HEK293 (cell line): ENCODE measurements at regions not wholly inside any gene's neighbourhood (a gene's known extent, or its start where the extent isn't known, plus 50 kb on each side); places are given as distances from the start of the nearest gene placed in this dataset.
A peak's percentile ranks its signal among the peaks of the same experiment; 100 is the strongest.

Source experiments
- CTCF ChIA-PET: fragments of 350-600 bp; formaldehyde crosslinking; extraction: SDS; loops from one replicate; lab custom pipeline; 2021; ENCODE audit warnings: antibody characterized with exemption; lab: Yijun Ruan, JAX
- POLR2A ChIA-PET: fragments of 300-600 bp; formaldehyde crosslinking; extraction: SDS; loops from one replicate; lab custom pipeline; 2020; ENCODE audit warnings: antibody characterized with exemption, inconsistent platforms; lab: Yijun Ruan, JAX
- H3K27ac ChIP-seq: fragments of 200-500 bp; sonication (Bioruptor generic); 2 replicates; pipeline ENCODE4 v1.5.1; 2014; ENCODE audit warnings: low read depth, low read length, control low read depth, inconsistent platforms; ENCODE audit errors: extremely low read depth
- H3K36me3 ChIP-seq, 2 experiments: fragments of 200-500 bp in 1 of 2; sonication (Bioruptor generic) in 1 of 2; 1 replicate in 1 of 2; 2 replicates in 1 of 2; pipeline ENCODE4 v1.5.1; 2014 to 2017; ENCODE audit warnings: inconsistent platforms in 2 of 2, low read length in 2 of 2; ENCODE audit not compliant: control insufficient read depth in 2 of 2, insufficient read depth in 1 of 2
- H3K4me1 ChIP-seq: fragments of 200-500 bp; sonication (Bioruptor generic); 2 replicates; pipeline ENCODE4 v1.5.1; 2014; ENCODE audit warnings: mild to moderate bottlenecking, low read length, inconsistent platforms; ENCODE audit not compliant: control insufficient read depth, insufficient read depth
- H3K4me3 ChIP-seq: 2 replicates; pipeline ENCODE4 v1.5.1; 2011; ENCODE audit warnings: low read depth, mild to moderate bottlenecking, control low read depth, low read length, moderate library complexity
- H3K9me3 ChIP-seq: fragments of 200-500 bp; sonication (Bioruptor generic); 2 replicates; pipeline ENCODE4 v1.5.1; 2014; ENCODE audit warnings: low read depth, low read length, inconsistent platforms; ENCODE audit not compliant: control insufficient read depth, insufficient read depth
- BCL11A ChIP-seq: fragments of 450-650 bp; formaldehyde crosslinking; IDR thresholded peaks from 2 replicates; pipeline ENCODE4 v1.5.1; 2016; ENCODE audit warnings: low read depth, missing biosample characterization, missing genetic modification characterization
- FEZF1 ChIP-seq: fragments of 450-650 bp; formaldehyde crosslinking; IDR thresholded peaks from 2 replicates; pipeline ENCODE4 v1.5.1; 2016; ENCODE audit warnings: missing biosample characterization, missing genetic modification characterization
- IKZF3 ChIP-seq: fragments of 450-650 bp; IDR thresholded peaks from 2 replicates; pipeline ENCODE4 v1.5.0; 2018; ENCODE audit warnings: missing biosample characterization, mild to moderate bottlenecking, missing genetic modification characterization, moderate library complexity
- KLF8 ChIP-seq: fragments of 450-650 bp; formaldehyde crosslinking; IDR thresholded peaks from 2 replicates; pipeline ENCODE4 v1.5.1; 2016; ENCODE audit warnings: missing biosample characterization, missing genetic modification characterization
- RBAK ChIP-seq: fragments of 450-650 bp; formaldehyde crosslinking; IDR thresholded peaks from 2 replicates; pipeline ENCODE4 v1.5.1; 2016; ENCODE audit warnings: missing biosample characterization, missing genetic modification characterization
- SALL2 ChIP-seq: fragments of 450-650 bp; formaldehyde crosslinking; IDR thresholded peaks from 2 replicates; pipeline ENCODE4 v1.5.0; 2017; ENCODE audit warnings: missing biosample characterization, mild to moderate bottlenecking, missing genetic modification characterization, borderline replicate concordance
- SCRT1 ChIP-seq: fragments of 450-650 bp; formaldehyde crosslinking; IDR thresholded peaks from 2 replicates; pipeline ENCODE4 v1.5.1; 2016; ENCODE audit warnings: missing biosample characterization, missing genetic modification characterization, borderline replicate concordance
- SP2 ChIP-seq: fragments of 450-650 bp; formaldehyde crosslinking; IDR thresholded peaks from 2 replicates; pipeline ENCODE4 v1.5.1; 2016; ENCODE audit warnings: missing biosample characterization, missing genetic modification characterization
- TRIM28 ChIP-seq: IDR thresholded peaks from 2 replicates; pipeline ENCODE4 v1.6.1; 2011; ENCODE audit warnings: low read length, control low read depth, borderline replicate concordance
- YY2 ChIP-seq: fragments of 450-650 bp; formaldehyde crosslinking; IDR thresholded peaks from 2 replicates; pipeline ENCODE4 v1.5.1; 2016; ENCODE audit warnings: missing biosample characterization, missing genetic modification characterization
- ZEB2 ChIP-seq: fragments of 450-650 bp; formaldehyde crosslinking; IDR thresholded peaks from 2 replicates; pipeline ENCODE4 v1.5.1; 2016; ENCODE audit warnings: missing biosample characterization, missing genetic modification characterization
- ZFP3 ChIP-seq: fragments of 450-650 bp; formaldehyde crosslinking; IDR thresholded peaks from 2 replicates; pipeline ENCODE4 v1.5.1; 2016; ENCODE audit warnings: low read depth, missing biosample characterization, missing genetic modification characterization
- ZFP37 ChIP-seq: fragments of 450-650 bp; formaldehyde crosslinking; IDR thresholded peaks from 2 replicates; pipeline ENCODE4 v1.5.1; 2016; ENCODE audit warnings: missing biosample characterization, missing genetic modification characterization
- ZNF132 ChIP-seq: fragments of 450-650 bp; formaldehyde crosslinking; IDR thresholded peaks from 2 replicates; pipeline ENCODE4 v1.5.1; 2017; ENCODE audit warnings: missing biosample characterization, missing genetic modification characterization, borderline replicate concordance
- ZNF138 ChIP-seq: fragments of 450-650 bp; formaldehyde crosslinking; IDR thresholded peaks from 2 replicates; pipeline ENCODE4 v1.5.1; 2016; ENCODE audit warnings: missing biosample characterization, missing genetic modification characterization, borderline replicate concordance
- ZNF155 ChIP-seq: fragments of 450-650 bp; formaldehyde crosslinking; IDR thresholded peaks from 2 replicates; pipeline ENCODE4 v1.5.1; 2016; ENCODE audit warnings: missing biosample characterization, missing genetic modification characterization
- ZNF184 ChIP-seq: fragments of 450-650 bp; IDR thresholded peaks from 2 replicates; pipeline ENCODE4 v1.5.1; 2018; ENCODE audit warnings: missing biosample characterization, mild to moderate bottlenecking, missing genetic modification characterization
- ZNF19 ChIP-seq: fragments of 450-650 bp; formaldehyde crosslinking; IDR thresholded peaks from 2 replicates; pipeline ENCODE4; 2016; ENCODE audit warnings: missing biosample characterization, missing genetic modification characterization, low read depth
- ZNF24 ChIP-seq: fragments of 450-650 bp; formaldehyde crosslinking; IDR thresholded peaks from 2 replicates; pipeline ENCODE4 v1.5.1; 2016; ENCODE audit warnings: missing biosample characterization, missing genetic modification characterization
- ZNF324 ChIP-seq: fragments of 450-650 bp; formaldehyde crosslinking; IDR thresholded peaks from 2 replicates; pipeline ENCODE4 v1.5.1; 2016; ENCODE audit warnings: missing biosample characterization, missing genetic modification characterization
- ZNF354C ChIP-seq: fragments of 450-650 bp; formaldehyde crosslinking; IDR thresholded peaks from 2 replicates; pipeline ENCODE4 v1.5.1; 2016; ENCODE audit warnings: missing biosample characterization, missing genetic modification characterization, low read depth, borderline replicate concordance
- ZNF366 ChIP-seq: fragments of 450-650 bp; formaldehyde crosslinking; conservative IDR thresholded peaks from 2 replicates; pipeline ENCODE4 v1.5.1; 2016; ENCODE audit warnings: missing biosample characterization, missing genetic modification characterization
- ZNF621 ChIP-seq: fragments of 450-650 bp; formaldehyde crosslinking; IDR thresholded peaks from 2 replicates; pipeline ENCODE4 v1.5.1; 2017; ENCODE audit warnings: missing biosample characterization, missing genetic modification characterization
- ZNF626 ChIP-seq: fragments of 450-650 bp; sonication (Bioruptor Pico); formaldehyde crosslinking; IDR thresholded peaks from 2 replicates; pipeline ENCODE4 v1.5.1; 2018; ENCODE audit warnings: missing biosample characterization, missing genetic modification characterization, inconsistent platforms
- ZNF629 ChIP-seq: fragments of 450-650 bp; formaldehyde crosslinking; IDR thresholded peaks from 2 replicates; pipeline ENCODE4 v1.5.1; 2017; ENCODE audit warnings: missing biosample characterization, missing genetic modification characterization
- ZNF658 ChIP-seq: fragments of 450-650 bp; formaldehyde crosslinking; IDR thresholded peaks from 2 replicates; pipeline ENCODE4; 2016; ENCODE audit warnings: missing biosample characterization, missing genetic modification characterization
- ZNF747 ChIP-seq: fragments of 450-650 bp; formaldehyde crosslinking; IDR thresholded peaks from 2 replicates; pipeline ENCODE4 v1.5.1; 2016; ENCODE audit warnings: missing biosample characterization, missing genetic modification characterization
- ZXDB ChIP-seq: fragments of 450-650 bp; formaldehyde crosslinking; IDR thresholded peaks from 2 replicates; pipeline ENCODE4 v1.5.1; 2016; ENCODE audit warnings: missing biosample characterization, missing genetic modification characterization
- TF ChIP-seq, protein P1 (sequence below): IDR thresholded peaks from 2 replicates; pipeline ENCODE4 v1.6.1; 2011; ENCODE audit warnings: mild to moderate bottlenecking, low read depth, low read length, borderline replicate concordance
- TF ChIP-seq, protein P2 (sequence below): fragments of 450-650 bp; formaldehyde crosslinking; IDR thresholded peaks from 2 replicates; pipeline ENCODE4 v1.5.1; 2016; ENCODE audit warnings: missing biosample characterization, missing genetic modification characterization, low read depth
- TF ChIP-seq, protein P3 (sequence below): fragments of 450-650 bp; formaldehyde crosslinking; IDR thresholded peaks from 2 replicates; pipeline ENCODE4 v1.5.1; 2016; ENCODE audit warnings: missing biosample characterization, missing genetic modification characterization
- TF ChIP-seq, protein P4 (sequence below): fragments of 450-650 bp; formaldehyde crosslinking; IDR thresholded peaks from 2 replicates; pipeline ENCODE4; 2016; ENCODE audit warnings: missing biosample characterization, missing genetic modification characterization
- TF ChIP-seq, protein P5 (sequence below): fragments of 450-650 bp; formaldehyde crosslinking; IDR thresholded peaks from 2 replicates; pipeline ENCODE4 v1.5.1; 2016; ENCODE audit warnings: missing biosample characterization, missing genetic modification characterization

DNA sequence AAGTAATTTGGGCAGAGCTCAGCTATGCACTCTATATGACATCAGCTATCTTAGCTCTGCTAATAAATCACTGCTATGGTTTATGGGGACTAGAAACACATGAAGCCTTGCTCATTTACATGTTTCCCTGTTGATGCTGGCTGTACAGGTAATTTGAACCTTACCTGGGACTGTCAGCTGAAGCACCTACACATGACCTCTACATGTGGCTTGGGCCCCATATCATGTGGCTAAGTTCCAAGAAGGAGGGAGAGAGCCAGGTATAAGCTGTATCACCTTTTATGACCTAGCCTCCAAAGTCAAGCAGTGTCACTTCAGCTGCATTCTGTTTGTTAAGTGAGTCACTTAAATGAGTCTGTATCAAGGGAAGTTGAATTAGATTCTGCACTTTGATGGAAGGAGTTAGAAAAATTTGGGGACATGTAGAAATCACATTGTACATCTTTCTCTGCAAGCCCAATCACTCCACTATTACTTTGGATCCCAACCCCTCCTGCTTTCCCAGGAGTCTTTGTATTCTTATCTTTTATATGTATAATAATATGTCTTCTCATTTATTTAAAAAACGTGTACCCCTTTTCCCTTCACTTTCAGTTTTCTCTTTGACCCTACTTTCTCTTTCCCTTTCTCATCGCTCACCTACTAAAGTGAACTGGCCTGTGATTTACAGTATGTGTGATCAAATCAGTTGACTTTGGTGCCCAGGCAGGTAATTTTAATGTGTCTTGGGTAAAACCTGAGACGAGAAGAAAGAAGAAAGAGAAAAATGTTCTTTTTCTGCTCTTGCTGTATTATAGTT is 53.4 kb upstream of the PRKACB start:
- no peaks in the 10 kb centered on the region for H3K36me3 ChIP-seq
- peaks cover 13% of the 10 kb centered on the region; the same call in 1 of the 2 replicates for H3K4me1 ChIP-seq
- CTCF ChIA-PET = interaction anchor here (0.6 to 1.1 kb wide), 4 partner anchors 15 to 182 kb away, joined by 3 to 6 read pairs (median 4); no protein-coding TSS in a partner anchor
- POLR2A ChIA-PET = interaction anchor here (0.9 to 1.8 kb wide), 3 partner anchors 12 to 29 kb away, joined by 3 to 6 read pairs (median 4); no protein-coding TSS in a partner anchor
- no peak overlapping the region for H3K27ac ChIP-seq
- no peak overlapping the region for H3K4me3 ChIP-seq
- no peaks in the 10 kb centered on the region for H3K9me3 ChIP-seq
- no peak for TF ChIP-seq ZNF155 (tag by site-specific recombination)
- TF ChIP-seq ZNF366 (tag by site-specific recombination) = 0 out of 2 replicates have a peak, but pooled peaks have one; percentile 24
- no peak for TF ChIP-seq ZNF747
- no peak for TF ChIP-seq ZNF132 (tag by site-specific recombination)
- TF ChIP-seq ZNF19 (tag by site-specific recombination) = no peak
- TF ChIP-seq SCRT1 (tag by site-specific recombination) = no peak
- TF ChIP-seq ZFP37 (tag by site-specific recombination) = peak; percentile 67; the same call in 1 of the 2 replicates
- TF ChIP-seq ZNF184 (tag by site-specific recombination) = no peak
- peak; percentile 40; the same call in 1 of the 2 replicates for TF ChIP-seq KLF8 (tag by site-specific recombination)
- TF ChIP-seq, protein P1, sequence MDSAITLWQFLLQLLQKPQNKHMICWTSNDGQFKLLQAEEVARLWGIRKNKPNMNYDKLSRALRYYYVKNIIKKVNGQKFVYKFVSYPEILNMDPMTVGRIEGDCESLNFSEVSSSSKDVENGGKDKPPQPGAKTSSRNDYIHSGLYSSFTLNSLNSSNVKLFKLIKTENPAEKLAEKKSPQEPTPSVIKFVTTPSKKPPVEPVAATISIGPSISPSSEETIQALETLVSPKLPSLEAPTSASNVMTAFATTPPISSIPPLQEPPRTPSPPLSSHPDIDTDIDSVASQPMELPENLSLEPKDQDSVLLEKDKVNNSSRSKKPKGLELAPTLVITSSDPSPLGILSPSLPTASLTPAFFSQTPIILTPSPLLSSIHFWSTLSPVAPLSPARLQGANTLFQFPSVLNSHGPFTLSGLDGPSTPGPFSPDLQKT = no peak
- TF ChIP-seq SALL2 = no peak
- no peak for TF ChIP-seq IKZF3 (tag by site-specific recombination)
- TF ChIP-seq FEZF1 (tag by site-specific recombination) = peak; percentile 63
- no peak for TF ChIP-seq ZNF24 (tag by site-specific recombination)
- TF ChIP-seq ZNF354C (tag by site-specific recombination) = no peak
- TF ChIP-seq, protein P2, sequence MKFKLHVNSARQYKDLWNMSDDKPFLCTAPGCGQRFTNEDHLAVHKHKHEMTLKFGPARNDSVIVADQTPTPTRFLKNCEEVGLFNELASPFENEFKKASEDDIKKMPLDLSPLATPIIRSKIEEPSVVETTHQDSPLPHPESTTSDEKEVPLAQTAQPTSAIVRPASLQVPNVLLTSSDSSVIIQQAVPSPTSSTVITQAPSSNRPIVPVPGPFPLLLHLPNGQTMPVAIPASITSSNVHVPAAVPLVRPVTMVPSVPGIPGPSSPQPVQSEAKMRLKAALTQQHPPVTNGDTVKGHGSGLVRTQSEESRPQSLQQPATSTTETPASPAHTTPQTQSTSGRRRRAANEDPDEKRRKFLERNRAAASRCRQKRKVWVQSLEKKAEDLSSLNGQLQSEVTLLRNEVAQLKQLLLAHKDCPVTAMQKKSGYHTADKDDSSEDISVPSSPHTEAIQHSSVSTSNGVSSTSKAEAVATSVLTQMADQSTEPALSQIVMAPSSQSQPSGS (tag by site-specific recombination) = peak; percentile 34; the same call in 1 of the 2 replicates
- TF ChIP-seq ZNF626 (tag by site-specific recombination) = no peak
- TF ChIP-seq ZNF629 (tag by site-specific recombination) = peak; percentile 78
- no peak for TF ChIP-seq ZNF324 (tag by site-specific recombination)
- peak; percentile 73; the same call in 1 of the 2 replicates for TF ChIP-seq TRIM28
- TF ChIP-seq BCL11A (tag by site-specific recombination) = 0 out of 2 replicates have a peak, but pooled peaks have one; percentile 16
- TF ChIP-seq, protein P3, sequence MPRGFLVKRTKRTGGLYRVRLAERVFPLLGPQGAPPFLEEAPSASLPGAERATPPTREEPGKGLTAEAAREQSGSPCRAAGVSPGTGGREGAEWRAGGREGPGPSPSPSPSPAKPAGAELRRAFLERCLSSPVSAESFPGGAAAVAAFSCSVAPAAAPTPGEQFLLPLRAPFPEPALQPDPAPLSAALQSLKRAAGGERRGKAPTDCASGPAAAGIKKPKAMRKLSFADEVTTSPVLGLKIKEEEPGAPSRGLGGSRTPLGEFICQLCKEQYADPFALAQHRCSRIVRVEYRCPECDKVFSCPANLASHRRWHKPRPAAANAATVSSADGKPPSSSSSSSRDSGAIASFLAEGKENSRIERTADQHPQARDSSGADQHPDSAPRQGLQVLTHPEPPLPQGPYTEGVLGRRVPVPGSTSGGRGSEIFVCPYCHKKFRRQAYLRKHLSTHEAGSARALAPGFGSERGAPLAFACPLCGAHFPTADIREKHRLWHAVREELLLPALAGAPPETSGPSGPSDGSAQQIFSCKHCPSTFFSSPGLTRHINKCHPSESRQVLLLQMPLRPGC = 0 out of 2 replicates have a peak, but pooled peaks have one; percentile 34
- no peak for TF ChIP-seq ZNF621 (tag by site-specific recombination)
- TF ChIP-seq ZXDB (tag by site-specific recombination) = no peak
- no peak for TF ChIP-seq RBAK (tag by site-specific recombination)
- no peak for TF ChIP-seq YY2 (tag by site-specific recombination)
- TF ChIP-seq, protein P4, sequence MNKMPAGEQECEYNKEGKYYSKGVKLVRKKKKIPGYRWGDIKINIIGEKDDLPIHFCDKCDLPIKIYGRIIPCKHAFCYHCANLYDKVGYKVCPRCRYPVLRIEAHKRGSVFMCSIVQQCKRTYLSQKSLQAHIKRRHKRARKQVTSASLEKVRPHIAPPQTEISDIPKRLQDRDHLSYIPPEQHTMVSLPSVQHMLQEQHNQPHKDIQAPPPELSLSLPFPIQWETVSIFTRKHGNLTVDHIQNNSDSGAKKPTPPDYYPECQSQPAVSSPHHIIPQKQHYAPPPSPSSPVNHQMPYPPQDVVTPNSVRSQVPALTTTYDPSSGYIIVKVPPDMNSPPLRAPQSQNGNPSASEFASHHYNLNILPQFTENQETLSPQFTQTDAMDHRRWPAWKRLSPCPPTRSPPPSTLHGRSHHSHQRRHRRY = no peak
- TF ChIP-seq ZEB2 = peak; percentile 63
- TF ChIP-seq ZNF138 (tag by site-specific recombination) = no peak
- no peak for TF ChIP-seq SP2 (tag by site-specific recombination)
- TF ChIP-seq, protein P5, sequence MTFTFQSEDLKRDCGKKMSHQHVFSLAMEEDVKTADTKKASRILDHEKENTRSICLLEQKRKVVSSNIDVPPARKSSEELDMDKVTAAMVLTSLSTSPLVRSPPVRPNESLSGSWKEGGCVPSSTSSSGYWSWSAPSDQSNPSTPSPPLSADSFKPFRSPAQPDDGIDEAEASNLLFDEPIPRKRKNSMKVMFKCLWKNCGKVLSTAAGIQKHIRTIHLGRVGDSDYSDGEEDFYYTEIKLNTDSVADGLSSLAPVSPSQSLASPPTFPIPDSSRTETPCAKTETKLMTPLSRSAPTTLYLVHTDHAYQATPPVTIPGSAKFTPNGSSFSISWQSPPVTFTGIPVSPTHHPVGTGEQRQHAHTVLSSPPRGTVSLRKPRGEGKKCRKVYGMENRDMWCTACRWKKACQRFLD = no peak
- TF ChIP-seq ZFP3 (tag by site-specific recombination) = no peak
- no peak for TF ChIP-seq ZNF658 (tag by site-specific recombination)
